HG03469 (cell line): ENCODE measurements at regions not wholly inside any gene's neighbourhood (a gene's known extent, or its start where the extent isn't known, plus 50 kb on each side); places are given as distances from the start of the nearest gene placed in this dataset.

ENCODE experiments used
- ATAC-seq: cut with Tn5 transposase; IDR thresholded peaks from one replicate; pipeline ENCODE4 v1.9.1; 2021; ENCODE audit warnings: mild to moderate bottlenecking, moderate library complexity, moderate number of reproducible peaks; ENCODE audit not compliant: unreplicated experiment

DNA sequence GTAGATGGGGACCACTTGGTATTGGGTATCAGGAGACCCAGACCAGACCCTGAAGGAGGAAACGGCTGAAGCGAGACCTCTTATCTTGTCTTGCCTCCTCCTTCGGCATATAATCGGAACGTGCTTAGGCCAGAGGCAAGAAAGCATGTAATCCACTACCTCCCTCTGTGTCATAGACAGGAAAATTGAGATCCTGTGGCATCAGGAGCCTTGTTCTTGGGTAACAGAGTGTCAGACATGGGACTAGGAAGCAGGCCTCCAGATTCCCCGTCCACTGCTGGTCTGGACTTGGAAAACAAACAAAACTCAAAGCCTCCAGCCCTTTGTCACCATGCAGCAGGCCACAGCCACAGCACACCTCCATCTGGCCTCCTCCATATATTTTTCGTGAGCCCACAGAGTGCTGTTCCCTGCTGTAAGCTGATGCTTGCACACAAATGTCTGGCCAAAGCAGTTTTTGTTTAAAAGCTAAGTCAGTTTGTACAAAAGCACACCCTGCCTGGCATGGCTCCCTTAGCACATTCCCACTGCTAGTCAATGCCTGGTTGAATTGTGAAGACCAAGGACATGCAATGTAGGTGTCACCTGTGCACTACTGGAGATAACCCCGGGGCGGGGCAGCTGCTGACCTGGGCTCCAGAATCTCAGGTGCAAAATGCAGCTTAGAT lies 510.9 kb downstream of the RPS24 start:
- no peak for ATAC-seq

- no peak for ATAC-seq
These were observed 512.1 kb downstream of the RPS24 start for GRCh38 chr10:78545756-78546155.

GRCh38 chr10:78547397-78547796 lies 513.7 kb downstream of the RPS24 start:
- no peak for ATAC-seq

GRCh38 chr10:78547905-78548304 lies 514.2 kb downstream of the RPS24 start:
- no peak for ATAC-seq

DNA sequence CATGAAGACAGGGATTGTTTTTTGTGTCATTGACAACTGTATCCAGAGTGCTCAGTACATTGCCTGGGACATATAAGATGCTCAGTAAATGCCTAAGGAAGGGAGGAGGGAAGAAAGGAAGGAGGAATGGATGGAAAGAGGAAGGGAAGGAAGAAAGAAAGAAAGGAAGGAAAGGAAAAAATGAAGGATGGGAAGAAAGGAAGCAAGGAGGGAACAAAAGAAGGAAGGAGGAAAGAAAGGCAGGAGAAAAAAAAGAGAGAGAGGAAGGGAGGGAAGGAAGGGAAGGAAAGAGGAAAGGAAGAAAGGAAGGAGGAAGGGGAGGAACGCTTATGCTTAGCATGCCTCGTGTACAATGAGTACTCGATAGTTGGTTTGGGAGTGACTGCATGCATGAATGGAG lies 514.7 kb downstream of the RPS24 start:
- no peak for ATAC-seq

DNA sequence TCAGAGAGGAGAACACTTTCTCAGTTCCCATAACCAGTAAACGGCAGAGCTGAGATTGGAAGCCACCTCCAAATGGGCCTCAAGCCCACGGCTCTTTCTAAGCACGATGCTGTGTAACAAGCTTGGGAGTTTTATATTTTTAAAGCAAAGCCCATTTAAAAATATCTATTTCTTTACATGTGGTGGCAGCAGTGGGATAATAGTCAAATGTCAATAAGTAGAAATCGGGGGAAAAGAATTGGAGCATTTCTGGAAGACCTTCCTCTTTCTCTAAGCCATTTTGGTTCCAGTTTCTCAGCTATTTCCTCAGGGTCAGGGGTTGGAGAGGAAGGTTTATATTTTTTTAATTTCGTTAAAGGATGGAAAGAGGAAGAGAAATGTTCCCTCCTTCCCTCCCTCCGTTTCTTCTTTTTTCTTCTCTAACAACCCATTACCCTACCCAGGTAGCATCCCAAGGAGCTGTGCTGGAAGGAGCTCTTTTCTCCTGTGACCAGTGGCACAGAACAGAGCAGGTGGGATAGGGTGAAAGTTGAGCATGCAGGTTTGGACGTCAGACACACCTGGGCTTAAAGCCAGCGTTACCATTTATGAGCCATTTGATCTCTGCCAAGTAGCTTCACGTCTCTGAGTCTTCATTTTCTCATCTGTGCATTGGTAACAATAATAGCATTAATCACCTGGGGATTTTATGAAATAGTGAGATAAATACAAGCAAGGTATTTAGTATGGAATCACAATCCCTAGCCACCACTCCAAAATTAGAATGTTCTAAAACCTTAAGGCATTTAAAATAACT lies 515.7 kb downstream of the RPS24 start:
- no peak for ATAC-seq

GRCh38 chr10:78550090-78550489 lies 516.4 kb downstream of the RPS24 start:
- ATAC-seq: no peak

DNA sequence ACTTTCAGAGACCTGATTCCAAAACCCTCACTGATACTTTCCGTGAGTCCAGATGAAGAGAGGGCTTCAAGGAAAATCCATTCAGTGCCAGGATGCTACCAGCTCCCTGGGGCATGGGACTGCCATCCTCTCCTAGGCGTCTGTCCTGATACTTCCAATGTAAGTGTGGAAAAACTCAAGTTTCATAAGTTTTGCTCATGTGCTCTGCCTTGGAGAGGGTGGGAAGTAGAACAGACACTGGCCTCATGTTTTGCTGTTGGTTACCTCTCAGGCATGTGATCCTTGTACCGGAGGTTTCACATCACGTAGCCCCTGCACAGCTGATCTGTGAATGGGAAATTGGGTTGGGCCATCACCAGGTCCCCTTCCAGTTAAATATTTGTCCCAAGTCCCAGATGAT lies 517.1 kb downstream of the RPS24 start:
- no peak for ATAC-seq

GRCh38 chr10:78551184-78552005 lies 517.4 kb upstream of the ZMIZ1 start:
- no peak for ATAC-seq

- ATAC-seq: no peak
These were observed 516.4 kb upstream of the ZMIZ1 start for GRCh38 chr10:78552261-78552811.

DNA sequence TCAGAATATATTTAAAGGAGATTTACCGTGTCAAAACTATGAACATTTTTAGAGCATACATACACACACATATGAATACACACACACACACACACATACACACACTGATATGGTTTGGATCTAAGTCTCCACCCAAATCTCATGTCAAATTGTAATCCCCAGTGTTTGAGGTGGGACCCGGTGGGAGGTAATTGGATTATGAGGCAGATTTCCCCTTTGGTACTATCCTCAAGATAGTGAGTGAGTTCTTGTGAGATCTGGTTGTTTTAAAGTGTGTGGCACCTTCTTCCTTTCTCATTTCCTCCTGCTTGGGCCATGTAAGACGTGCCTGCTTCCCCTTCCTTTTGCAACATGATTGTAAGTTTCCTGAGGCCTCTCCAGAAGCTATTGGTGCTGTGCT lies 515.0 kb upstream of the ZMIZ1 start:
- no peak for ATAC-seq

GRCh38 chr10:78555128-78555527 lies 513.6 kb upstream of the ZMIZ1 start:
- no peak for ATAC-seq

DNA sequence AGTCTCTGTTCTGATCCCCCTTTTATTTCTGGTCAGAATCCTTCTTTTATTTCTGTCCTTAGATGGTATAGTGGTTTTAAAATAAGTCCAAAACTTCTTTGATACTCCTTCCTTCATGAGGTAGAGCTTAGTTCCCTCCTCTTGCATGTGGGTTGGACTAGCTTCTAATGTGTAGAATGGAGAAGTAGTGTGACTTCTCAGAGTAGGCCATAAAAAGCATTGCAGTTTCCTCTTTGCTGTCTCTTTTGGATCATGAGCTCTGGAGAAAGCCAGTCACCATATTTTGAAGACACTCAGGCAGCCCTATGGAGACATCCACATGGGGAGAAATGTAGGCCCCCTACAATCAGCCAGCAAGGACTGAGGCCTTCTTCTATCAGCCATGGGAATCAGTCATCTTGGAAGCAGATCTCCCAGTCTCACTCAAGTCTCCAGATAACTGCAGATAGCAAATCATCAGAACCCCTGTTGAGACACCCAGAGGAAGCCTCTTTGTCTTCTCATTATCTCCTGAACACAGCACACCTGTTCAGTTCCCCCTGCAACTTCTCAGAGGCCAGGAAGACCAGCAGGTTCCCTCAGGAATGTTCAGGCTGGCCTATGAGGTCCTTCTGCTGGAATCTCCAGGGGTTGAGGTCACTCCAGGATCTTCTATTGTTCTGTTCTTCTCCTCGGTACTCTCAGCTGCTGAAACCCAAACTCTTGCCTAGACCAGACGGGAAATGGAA lies 511.9 kb upstream of the ZMIZ1 start:
- no peak for ATAC-seq

GRCh38 chr10:78557433-78557925 lies 511.3 kb upstream of the ZMIZ1 start:
- ATAC-seq: no peak

GRCh38 chr10:78559661-78560340 lies 509.0 kb upstream of the ZMIZ1 start:
- ATAC-seq: no peak

GRCh38 chr10:78560341-78560688 lies 508.5 kb upstream of the ZMIZ1 start:
- ATAC-seq: no peak

DNA sequence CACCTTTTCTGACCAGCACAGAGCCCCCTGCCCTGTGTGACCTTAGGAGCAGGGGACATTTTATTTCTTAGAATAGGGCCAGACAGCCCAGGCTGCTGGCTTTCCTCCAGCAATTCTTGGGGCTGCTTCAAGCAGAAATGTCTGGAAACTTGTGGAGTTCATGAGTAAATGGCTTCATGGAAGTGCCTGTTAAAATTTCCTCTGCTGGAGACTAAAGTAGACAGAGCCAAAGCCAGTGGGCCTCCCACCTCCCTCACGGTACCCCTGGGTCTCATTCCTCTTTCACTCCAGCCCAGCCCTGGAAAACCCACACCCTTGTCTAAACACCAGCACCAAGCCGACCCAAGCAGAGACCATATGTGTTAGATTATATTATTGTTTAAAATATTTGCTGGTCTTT lies 505.5 kb upstream of the ZMIZ1 start:
- ATAC-seq: no peak

DNA sequence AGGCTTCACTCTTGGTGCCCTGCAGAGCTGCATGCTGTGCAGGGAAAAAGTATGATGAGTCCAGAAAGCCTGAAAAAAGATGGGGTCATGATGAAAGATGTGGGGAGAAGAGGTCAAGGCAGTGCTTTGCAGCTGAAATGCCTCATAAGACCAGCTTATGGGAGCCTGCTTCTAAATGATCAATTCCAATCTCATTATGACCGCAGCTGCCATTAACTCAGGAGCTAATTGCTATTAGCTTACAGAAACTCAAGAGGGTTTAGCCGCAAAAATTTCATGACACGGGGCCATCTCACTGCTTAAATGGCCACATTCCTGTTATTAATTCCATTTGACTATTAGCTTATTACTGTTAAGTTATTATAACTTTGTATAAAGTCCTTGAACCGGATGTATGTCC lies 502.9 kb upstream of the ZMIZ1 start:
- ATAC-seq: no peak

DNA sequence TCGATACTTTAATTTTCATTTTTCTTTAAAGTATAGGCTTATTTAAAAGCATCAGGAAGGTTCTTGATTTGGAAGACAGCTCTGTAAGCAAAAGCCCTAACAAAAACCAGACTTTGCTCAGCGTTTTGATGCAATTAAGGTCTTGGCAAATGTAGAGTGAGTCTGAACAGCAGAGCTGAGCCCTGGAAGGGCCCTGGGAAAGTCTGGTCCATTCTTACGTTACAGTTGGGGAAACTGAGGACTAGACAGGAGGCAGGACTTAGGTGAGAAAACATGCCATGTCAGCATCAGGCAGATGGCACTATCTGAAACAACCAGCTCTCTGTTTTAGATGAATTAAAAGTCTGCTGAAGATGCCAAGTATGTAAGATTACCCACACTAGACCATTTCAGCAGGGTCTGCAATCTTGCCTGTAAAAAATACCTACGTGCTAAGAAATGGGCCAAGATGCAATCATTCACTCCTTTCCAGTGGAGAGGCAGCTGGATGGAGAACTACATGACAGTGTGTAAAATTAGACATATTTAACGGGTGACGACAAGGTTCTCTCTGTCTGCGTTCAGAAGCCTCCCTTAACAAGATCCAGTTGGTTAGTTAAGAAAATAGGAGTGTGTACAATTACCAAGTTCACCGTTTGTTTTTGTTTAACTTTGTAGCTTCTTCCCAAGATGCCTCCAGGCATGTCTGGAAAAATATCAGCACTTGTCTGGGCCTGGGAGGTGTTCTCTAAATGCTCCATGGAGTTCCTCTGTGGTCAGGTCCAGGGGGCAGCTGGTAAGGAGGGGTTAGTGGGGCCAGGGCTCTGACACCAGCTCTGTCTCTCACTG lies 502.3 kb upstream of the ZMIZ1 start:
- no peak for ATAC-seq
